ENCODE measurements at regions not wholly inside any gene's neighbourhood (a gene's known extent, or its start where the extent isn't known, plus 50 kb on each side); places are given as distances from the start of the nearest gene placed in this dataset.

DNA sequence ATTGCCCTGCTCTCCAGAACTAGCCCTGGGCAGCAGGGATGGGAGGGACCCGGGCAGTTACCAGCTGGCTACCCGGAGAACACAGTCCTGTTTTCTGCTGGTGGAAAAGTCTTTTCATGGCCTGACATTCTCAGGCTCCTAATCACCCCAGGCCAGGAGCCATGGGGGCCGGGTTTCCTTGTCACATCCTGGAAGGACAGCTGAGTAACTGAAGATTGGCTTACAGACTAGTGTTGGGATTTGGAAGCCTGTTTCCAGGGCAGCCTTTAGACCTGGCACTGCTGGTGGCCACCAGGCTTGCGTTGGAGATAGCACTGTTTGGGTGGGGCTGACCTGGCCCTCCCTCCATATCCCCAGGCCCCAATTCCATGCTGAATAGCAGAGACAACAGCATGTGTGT lies 349.0 kb downstream of the CTTN start:
- TF ChIP-seq, protein P1, sequence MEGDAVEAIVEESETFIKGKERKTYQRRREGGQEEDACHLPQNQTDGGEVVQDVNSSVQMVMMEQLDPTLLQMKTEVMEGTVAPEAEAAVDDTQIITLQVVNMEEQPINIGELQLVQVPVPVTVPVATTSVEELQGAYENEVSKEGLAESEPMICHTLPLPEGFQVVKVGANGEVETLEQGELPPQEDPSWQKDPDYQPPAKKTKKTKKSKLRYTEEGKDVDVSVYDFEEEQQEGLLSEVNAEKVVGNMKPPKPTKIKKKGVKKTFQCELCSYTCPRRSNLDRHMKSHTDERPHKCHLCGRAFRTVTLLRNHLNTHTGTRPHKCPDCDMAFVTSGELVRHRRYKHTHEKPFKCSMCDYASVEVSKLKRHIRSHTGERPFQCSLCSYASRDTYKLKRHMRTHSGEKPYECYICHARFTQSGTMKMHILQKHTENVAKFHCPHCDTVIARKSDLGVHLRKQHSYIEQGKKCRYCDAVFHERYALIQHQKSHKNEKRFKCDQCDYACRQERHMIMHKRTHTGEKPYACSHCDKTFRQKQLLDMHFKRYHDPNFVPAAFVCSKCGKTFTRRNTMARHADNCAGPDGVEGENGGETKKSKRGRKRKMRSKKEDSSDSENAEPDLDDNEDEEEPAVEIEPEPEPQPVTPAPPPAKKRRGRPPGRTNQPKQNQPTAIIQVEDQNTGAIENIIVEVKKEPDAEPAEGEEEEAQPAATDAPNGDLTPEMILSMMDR (IDR thresholded peaks at IDR 0.05), result no peak
- no peak for TF ChIP-seq EP300 (IDR thresholded peaks at IDR 0.05)
- TF ChIP-seq POLR2A (IDR thresholded peaks at IDR 0.05), result no peak

Data from ovary (tissue), 3 donors.